GM18868 (cell line): ENCODE measurements at regions not wholly inside any gene's neighbourhood (a gene's known extent, or its start where the extent isn't known, plus 50 kb on each side); places are given as distances from the start of the nearest gene placed in this dataset.
"Not testable (repeated sequence)": the region's sequence is repeated elsewhere in the genome, so short reads cannot be mapped to it uniquely, and the experiment has no call there.

Experiments
- ATAC-seq: cut with Tn5 transposase; IDR thresholded peaks from one replicate; pipeline ENCODE4 v1.9.1; 2021; ENCODE audit warnings: mild to moderate bottlenecking, moderate library complexity; ENCODE audit not compliant: unreplicated experiment

DNA sequence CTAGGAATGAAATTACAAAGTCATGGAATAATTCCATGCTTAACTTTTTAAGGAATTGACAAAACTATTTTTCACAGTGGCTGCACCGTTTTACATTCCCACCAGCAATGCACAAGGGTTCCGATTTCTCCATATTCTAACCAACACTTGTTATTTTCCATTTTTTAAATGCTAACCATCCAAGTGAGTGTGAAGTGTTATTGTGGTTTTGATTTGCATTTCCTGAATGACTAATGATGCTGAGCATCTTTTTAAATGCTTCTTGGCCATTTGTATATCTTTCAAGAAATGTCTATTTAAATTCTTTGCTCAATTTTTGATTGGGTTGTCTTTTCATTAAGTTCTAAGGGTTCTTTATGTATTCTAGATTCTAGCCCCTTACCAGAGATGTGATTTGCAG is 479.5 kb upstream of the SMARCA2 start:
- ATAC-seq, result no peak

DNA sequence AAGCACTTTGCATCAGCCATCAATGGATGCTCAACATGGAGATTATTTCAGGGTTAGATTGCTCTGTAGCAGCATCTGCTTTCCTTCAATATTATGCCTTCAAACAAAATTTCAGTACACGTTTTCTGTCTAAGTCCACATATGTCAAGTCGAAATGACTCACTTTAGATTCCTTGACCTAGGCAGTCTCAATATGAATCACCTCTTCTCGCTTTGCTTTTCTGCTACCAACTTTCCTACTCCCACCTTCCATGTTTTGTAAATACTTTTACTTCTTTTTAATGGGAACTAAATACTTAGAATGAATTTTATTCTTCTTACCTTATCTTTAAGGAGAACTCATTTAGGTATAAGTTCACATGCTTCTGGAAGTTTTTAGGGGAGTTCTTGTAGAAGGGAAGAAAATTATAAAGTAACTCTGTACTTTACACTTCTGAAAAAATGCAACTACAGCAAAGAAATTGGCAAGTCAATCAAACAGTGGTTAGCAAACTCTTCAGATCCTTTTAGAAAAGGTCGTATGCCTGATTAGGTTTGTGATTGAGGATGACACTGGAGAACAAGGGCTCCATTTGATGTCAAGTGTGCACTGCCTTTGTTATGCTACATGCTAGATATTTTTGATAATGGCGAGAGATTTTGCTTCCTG is 478.5 kb upstream of the SMARCA2 start:
- peak; percentile 80 for ATAC-seq

DNA sequence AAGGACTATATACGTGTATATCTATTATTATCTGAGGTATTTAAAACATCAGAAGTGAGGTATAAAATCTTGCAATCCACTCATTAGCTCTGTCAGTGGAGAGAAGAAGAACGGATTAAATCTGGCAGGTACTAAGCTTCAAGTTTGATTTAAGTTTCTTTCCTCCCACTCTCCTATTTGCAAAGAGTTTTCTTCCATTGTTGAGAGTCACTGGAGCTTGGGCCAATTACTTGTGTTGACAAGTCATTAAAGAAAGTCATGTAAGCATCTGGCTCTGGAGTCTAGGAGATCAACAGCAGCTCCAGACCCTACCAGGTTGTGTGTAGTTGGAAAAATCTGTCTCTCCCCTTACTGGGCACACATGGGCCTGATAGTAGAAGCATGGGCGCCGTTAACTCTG is 476.8 kb upstream of the SMARCA2 start:
- no peak for ATAC-seq

DNA sequence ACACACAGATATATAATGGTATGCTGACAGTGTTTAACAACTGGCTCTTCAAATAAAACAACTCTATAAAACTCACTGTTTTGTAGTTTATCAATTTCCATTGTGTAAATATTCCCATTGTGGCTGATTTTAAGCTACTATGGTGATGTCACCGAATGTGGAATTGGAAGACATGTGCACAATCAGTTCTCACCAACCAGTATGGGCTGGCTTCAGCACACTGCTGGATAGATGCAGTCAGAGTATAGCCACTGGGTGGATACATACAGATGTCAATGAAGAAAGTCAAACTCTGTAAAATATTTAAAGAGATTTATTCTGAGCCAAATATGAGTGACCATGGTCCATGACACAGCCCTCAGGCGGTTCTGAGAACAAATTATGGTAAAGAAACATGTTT is 475.9 kb upstream of the SMARCA2 start:
- no peak for ATAC-seq

GRCh38 chr9:1550636-1551035 is 464.5 kb upstream of the SMARCA2 start:
- no peak for ATAC-seq

GRCh38 chr9:1554081-1555035 is 460.8 kb upstream of the SMARCA2 start:
- ATAC-seq, result no peak

- ATAC-seq, result not testable (repeated sequence)
Measured at GRCh38 chr9:1558666-1559065, 456.5 kb upstream of the SMARCA2 start.

DNA sequence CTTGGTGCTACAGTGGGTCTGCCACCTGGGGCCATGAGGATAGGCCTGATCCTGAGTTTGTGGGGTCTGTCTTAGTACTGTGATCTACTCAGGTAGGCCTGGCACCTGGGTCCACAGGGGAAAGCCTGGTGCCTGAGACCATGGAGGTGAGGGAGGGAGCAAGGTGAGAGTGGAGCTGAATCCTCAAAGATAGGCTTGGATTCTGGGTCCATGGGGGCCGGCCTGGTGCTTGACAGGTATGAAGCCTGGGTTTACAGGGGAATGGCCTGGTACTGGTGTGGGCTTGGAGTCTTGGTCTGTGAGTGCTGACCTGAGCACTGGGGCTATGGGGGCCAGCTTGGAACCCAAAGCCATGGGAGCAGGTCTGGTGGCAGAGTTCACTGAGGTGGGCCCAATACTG is 439.2 kb upstream of the SMARCA2 start:
- no peak for ATAC-seq

DNA sequence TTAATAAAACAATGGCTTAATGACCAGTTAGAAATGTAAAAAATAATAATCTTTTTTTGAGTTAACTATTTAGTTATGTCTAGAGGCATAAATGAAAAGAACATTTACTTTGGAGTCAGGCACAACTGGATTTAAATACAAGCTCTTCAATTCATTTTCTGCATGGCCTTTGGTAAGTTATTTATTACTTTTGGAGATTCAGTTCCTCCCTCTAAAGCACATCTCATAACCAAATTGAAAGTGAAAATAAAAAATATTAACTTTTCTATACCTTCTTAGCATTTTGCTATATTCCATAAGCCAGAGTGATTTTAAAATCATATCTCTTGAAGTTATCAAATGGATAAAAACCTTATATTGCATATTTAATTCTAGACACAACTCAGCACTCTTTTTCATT is 434.9 kb upstream of the SMARCA2 start:
- no peak for ATAC-seq

DNA sequence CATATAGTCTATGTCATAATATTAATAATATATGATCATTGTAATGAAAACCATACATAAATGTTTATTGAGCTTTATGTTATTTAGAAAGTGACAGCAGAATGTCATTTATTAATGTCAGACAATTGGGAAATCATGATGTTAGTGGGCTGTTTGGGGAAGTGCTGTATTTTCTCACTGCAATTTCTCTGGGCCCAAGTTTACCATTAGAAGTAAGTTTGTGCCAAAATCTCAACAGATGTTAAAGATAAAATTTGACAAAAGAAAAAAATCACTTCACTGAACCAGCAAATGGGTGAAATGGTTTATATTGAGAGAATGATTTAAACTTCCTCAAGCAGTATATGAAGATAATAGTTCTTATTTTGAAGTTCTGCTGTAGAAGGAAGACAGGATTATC is 433.2 kb upstream of the SMARCA2 start:
- no peak for ATAC-seq

- ATAC-seq, result no peak
Measured at GRCh38 chr9:1591310-1591709, 423.8 kb upstream of the SMARCA2 start.

GRCh38 chr9:1598270-1598669 is 416.9 kb upstream of the SMARCA2 start:
- no peak for ATAC-seq

- no peak for ATAC-seq
Measured at GRCh38 chr9:1599961-1600360, 415.2 kb upstream of the SMARCA2 start.

DNA sequence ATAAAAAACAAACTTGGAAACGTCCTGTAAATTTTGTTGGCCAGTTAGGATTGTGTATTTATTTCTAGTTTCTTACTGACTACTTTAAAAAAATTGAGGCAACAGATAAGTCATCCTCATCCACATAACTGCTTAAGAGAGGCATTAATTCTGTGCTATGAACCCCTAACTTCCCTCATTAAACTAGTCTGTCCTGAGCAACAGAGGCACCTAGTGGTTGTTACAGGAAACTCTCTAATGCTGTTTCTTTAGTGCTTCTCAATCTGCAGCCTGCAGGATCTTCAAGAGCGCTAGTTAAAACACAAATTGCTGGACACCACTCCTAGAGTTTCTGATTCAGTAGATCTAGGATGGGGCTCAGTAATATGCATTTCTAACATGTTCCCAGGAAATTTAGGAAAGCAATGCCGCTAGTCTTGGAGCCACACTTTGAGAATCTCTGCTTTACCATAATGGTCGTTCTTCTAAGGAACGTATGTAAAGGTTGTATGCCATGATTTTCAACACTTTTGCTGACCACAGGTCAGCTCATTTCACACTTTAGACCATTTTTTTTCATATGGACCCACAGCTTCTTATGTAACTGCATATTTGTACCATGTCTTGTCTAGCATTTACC is 410.1 kb upstream of the SMARCA2 start:
- ATAC-seq, result no peak

DNA sequence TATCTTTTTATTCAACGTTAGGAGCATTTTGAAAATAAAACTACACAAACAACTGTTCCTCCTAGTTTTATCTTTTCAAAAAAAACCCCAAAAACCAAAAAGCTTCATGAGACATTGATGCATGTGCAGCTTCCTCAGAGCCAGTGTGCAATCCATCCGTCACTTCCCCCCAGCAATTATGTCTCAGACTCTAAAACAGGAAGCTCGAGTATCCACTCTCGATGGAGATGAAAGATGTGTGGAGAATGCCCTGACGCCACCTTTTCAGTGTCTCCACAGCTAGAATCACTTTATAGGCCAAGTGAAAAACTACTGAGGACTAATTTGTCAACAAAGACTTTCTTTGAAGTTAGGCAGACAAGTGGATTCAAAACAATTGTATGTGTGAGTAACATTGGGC is 408.9 kb upstream of the SMARCA2 start:
- ATAC-seq, result no peak

- no peak for ATAC-seq
Measured at GRCh38 chr9:1612886-1613285, 402.3 kb upstream of the SMARCA2 start.

GRCh38 chr9:1617419-1617818 is 397.7 kb upstream of the SMARCA2 start:
- no peak for ATAC-seq

GRCh38 chr9:1619915-1620710 is 395.0 kb upstream of the SMARCA2 start:
- no peak for ATAC-seq

- no peak for ATAC-seq
Measured at GRCh38 chr9:1637401-1637800, 377.7 kb upstream of the SMARCA2 start.

DNA sequence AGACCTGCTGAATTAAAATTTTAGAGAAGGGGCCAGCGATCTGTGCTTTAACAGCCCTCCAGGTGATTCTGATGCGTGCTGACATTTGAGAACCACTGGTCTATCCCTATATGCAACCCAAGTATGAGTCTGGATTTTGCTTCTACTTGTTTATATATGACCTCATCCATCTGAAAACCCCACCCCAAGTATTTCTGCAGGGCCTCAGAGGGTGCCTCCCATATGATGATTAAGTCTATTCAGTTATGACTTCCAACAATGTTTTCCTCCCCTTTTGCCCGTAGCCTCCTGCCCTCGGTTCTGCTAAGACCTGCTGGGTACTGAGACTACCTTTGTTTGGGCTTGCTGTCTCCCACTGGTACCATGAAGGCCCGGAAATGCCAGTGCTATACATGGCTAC is 376.0 kb upstream of the SMARCA2 start:
- ATAC-seq, result no peak

DNA sequence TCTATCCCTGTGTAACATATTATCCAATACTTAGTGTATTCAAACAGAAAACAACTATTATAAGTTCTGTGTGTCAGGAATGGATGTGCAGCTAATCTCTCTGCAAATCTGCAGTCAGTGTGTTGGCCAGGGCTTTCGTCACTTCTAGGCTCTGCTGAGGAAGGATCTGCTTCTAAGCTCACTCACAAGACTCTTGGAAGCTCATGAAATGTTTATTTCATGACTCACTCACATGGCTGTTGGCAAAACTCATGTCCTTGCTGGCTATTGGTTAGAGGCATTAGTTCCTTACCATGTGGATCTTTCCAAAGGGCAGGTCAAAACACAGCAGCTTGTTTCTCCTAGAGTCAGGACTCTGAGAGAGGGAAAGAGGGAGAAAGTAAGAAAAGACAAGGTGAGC is 367.4 kb upstream of the SMARCA2 start:
- no peak for ATAC-seq
